AG10803 (cell line): ENCODE measurements at regions not wholly inside any gene's neighbourhood (a gene's known extent, or its start where the extent isn't known, plus 50 kb on each side); places are given as distances from the start of the nearest gene placed in this dataset.
"Not testable (repeated sequence)": the region's sequence is repeated elsewhere in the genome, so short reads cannot be mapped to it uniquely, and the experiment has no call there.

Experiments
- DNase-seq: peaks from one replicate; pipeline ENCODE4 v3.0.0; 2010; ENCODE audit warnings: low read depth
- H3K4me3 ChIP-seq: 2 replicates; pipeline ENCODE4 v1.5.1; 2011; ENCODE audit warnings: mild to moderate bottlenecking, low read length, control low read depth
- CTCF ChIP-seq: conservative IDR thresholded peaks from 2 replicates; pipeline ENCODE4 v1.5.1; 2011; ENCODE audit warnings: mild to moderate bottlenecking, low read length, control low read depth, inconsistent platforms

DNA sequence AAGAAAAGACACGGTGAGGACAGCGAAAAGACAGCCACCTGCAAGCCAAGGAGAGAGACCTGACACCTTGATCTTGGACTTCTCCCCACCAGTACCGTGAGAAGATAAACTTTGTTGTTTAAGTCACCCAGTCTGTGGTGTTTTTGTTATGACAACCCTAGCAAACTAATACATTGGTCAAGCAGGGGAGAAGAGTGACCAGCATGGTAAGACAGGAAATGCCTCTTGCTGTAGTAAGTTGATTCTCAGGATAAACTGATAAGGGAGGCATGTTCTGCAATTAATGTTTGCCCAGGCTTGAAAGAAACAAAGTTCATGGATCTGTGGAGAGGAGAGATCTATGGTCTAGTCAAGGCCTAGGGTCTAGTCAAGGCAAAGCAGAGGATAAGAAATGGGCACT, 801.2 kb downstream of the MAT2B start:
- no peak overlapping the region for H3K4me3 ChIP-seq
- DNase-seq: no peak
- TF ChIP-seq CTCF: no peak

- no peak for DNase-seq
- TF ChIP-seq CTCF: no peak
- H3K4me3 ChIP-seq: no peak overlapping the region
Measured at GRCh38 chr5:164312801-164313200, 807.4 kb downstream of the MAT2B start.

DNA sequence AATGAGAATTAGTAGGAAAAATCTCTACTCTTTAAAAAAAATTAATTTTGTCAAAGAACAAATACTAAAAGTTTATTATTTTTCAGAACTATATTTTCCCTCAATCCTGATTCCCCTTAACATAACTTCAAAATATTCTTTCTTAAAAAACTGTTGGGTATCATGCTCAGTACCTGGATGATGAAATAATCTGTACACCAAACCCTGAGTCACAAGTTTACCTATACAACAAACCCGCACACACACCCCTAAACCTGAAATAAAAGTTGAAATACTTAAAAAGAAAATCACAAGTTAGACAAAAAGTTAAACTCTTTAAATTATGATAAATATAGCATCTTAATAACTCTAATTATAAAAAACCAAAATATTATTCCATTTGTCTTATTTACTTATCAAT, 812.3 kb downstream of the MAT2B start:
- no peak overlapping the region for H3K4me3 ChIP-seq
- no peak for TF ChIP-seq CTCF
- no peak for DNase-seq

- DNase-seq: no peak
- no peak overlapping the region for H3K4me3 ChIP-seq
- TF ChIP-seq CTCF: no peak
Measured at GRCh38 chr5:164319161-164319560, 813.7 kb downstream of the MAT2B start.

GRCh38 chr5:164324239-164324638, 818.8 kb downstream of the MAT2B start:
- TF ChIP-seq CTCF: no peak
- no peak overlapping the region for H3K4me3 ChIP-seq
- no peak for DNase-seq

GRCh38 chr5:164326219-164326618, 820.8 kb downstream of the MAT2B start:
- no peak overlapping the region for H3K4me3 ChIP-seq
- no peak for TF ChIP-seq CTCF
- DNase-seq: no peak

- not testable (repeated sequence) for DNase-seq, H3K4me3 ChIP-seq
Measured at GRCh38 chr5:164327166-164327565, 821.7 kb downstream of the MAT2B start.
